CD4-positive, alpha-beta T cell treated with Interleukin-4 for 1 hour (primary cell): ENCODE measurements at regions not wholly inside any gene's neighbourhood (a gene's known extent, or its start where the extent isn't known, plus 50 kb on each side); places are given as distances from the start of the nearest gene placed in this dataset.
"Not testable (repeated sequence)": the region's sequence is repeated elsewhere in the genome, so short reads cannot be mapped to it uniquely, and the experiment has no call there.

Source experiments
- DNase-seq, 2 donors: peaks; one replicate each; pipeline ENCODE4 v3.0.0-alpha.2; 2020 to 2022

- no peak for DNase-seq
These were observed 70.5 kb upstream of the DHX40 start for GRCh38 chr17:59494757-59495368.

- no peak for DNase-seq
These were observed 69.2 kb upstream of the DHX40 start for GRCh38 chr17:59496178-59496577.

- no peak for DNase-seq
These were observed 66.7 kb upstream of the DHX40 start for GRCh38 chr17:59498530-59499307.

- not testable (repeated sequence) for DNase-seq
These were observed 65.2 kb upstream of the DHX40 start for GRCh38 chr17:59500086-59500655.

- DNase-seq: no peak
These were observed 63.7 kb upstream of the DHX40 start for GRCh38 chr17:59501690-59502089.

- no peak for DNase-seq
These were observed 62.6 kb upstream of the DHX40 start for GRCh38 chr17:59502800-59503199.

GRCh38 chr17:59503500-59503899 lies 61.9 kb upstream of the DHX40 start:
- DNase-seq: no peak

- no peak for DNase-seq
These were observed 60.6 kb upstream of the DHX40 start for GRCh38 chr17:59504821-59505220.

- DNase-seq: no peak
These were observed 59.7 kb upstream of the DHX40 start for GRCh38 chr17:59505610-59506276.

- DNase-seq: no peak
These were observed 58.3 kb upstream of the DHX40 start for GRCh38 chr17:59506894-59507726.

GRCh38 chr17:59508999-59509625 lies 56.3 kb upstream of the DHX40 start:
- DNase-seq: no peak

GRCh38 chr17:59510611-59511010 lies 54.8 kb upstream of the DHX40 start:
- no peak for DNase-seq

- DNase-seq: no peak
These were observed 53.7 kb upstream of the DHX40 start for GRCh38 chr17:59511726-59512125.

- no peak for DNase-seq
These were observed 52.5 kb upstream of the DHX40 start for GRCh38 chr17:59512844-59513385.

GRCh38 chr17:59513934-59514841 lies 51.2 kb upstream of the DHX40 start:
- DNase-seq: peak; percentile 21 to 64
